ENCODE measurements at regions not wholly inside any gene's neighbourhood (a gene's known extent, or its start where the extent isn't known, plus 50 kb on each side); places are given as distances from the start of the nearest gene placed in this dataset.
"Not testable (repeated sequence)": the region's sequence is repeated elsewhere in the genome, so short reads cannot be mapped to it uniquely, and the experiment has no call there.

DNA sequence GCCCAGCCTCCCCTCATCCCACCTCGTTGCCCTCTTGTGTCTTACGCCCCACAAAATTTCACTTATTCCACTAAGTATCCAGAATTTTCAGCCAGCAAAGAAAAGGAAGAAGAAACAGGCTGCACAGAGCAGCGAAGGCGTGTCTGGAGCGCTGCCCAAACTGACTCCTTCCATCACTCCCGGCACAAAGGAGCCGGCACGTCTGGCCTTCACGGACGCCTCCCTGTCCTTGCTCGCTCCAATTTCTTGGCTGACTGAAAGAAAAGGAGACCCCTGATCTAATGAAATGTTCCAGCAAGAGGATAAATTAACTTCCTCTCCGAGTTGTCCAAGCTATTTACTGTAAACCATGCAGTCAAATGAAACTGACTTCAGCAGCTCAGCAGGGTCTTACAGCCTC, 152.3 kb upstream of the CDH4 start:
- ChIA-PET CTCF (no interaction called here), POLR2A (no interaction called here)
- Mint-ChIP-seq H3K9me3 (peaks cover 8 to 17% (median 16%) of the 10 kb centered on the region in 3 donors), H3K4me1 (peaks cover 0 to 4% (median 2%) of the 10 kb centered on the region in 3 donors), H3K27me3 (peaks cover 0 to 3% of the 10 kb centered on the region in 2 donors), H3K36me3 (peaks cover 3% of the 10 kb centered on the region), H3K27ac (no peak overlapping the region), H3K4me3 (no peak overlapping the region)
- WGBS (ENCODE audit: insufficient coverage), result 80% methylated on average over 10 of the region's 12 CpGs
- ATAC-seq (replicated peaks in 1 of 4) (no peak), DNase-seq (no peak)
- Histone ChIP-seq H3K9me3 (no peaks in the 10 kb centered on the region), H3K27ac (ENCODE audit: low read length) (no peak overlapping the region), H3K4me1 (ENCODE audit: control insufficient read depth in 1 of 2, extremely low read depth in 1 of 2, insufficient read depth in 2 of 2, low read length in 2 of 2) (no peaks in the 10 kb centered on the region), H3K27me3 (replicated peaks in 1 of 2; ENCODE audit: control insufficient read depth in 2 of 2, extremely low read depth in 1 of 2, insufficient read depth in 2 of 2, low read length in 1 of 2) (peaks cover 0 to 7% of the 10 kb centered on the region in 2 experiments), H3K4me3 (ENCODE audit: control insufficient read depth in 1 of 2, extremely low read depth in 1 of 2, low read length in 1 of 2) (no peak overlapping the region), H3K36me3 (ENCODE audit: control insufficient read depth in 2 of 2, extremely low read depth in 1 of 2, insufficient read depth in 1 of 2, low read length in 1 of 2) (no peaks in the 10 kb centered on the region)

- H3K9me3 Mint-ChIP-seq, result peaks cover 8 to 12% (median 12%) of the 10 kb centered on the region in 3 donors
- ChIA-PET POLR2A (no interaction called here), CTCF (no interaction called here)
- Histone ChIP-seq H3K4me3 (ENCODE audit: control insufficient read depth in 1 of 2, extremely low read depth in 1 of 2, low read length in 1 of 2) (no peak overlapping the region), H3K36me3 (ENCODE audit: control insufficient read depth in 2 of 2, extremely low read depth in 1 of 2, insufficient read depth in 1 of 2, low read length in 1 of 2) (no peaks in the 10 kb centered on the region), H3K27ac (ENCODE audit: low read length) (no peak overlapping the region), H3K9me3 (no peaks in the 10 kb centered on the region), H3K27me3 (replicated peaks in 1 of 2; ENCODE audit: control insufficient read depth in 2 of 2, extremely low read depth in 1 of 2, insufficient read depth in 2 of 2, low read length in 1 of 2) (peaks cover 0 to 11% of the 10 kb centered on the region in 2 experiments), H3K4me1 (ENCODE audit: control insufficient read depth in 1 of 2, extremely low read depth in 1 of 2, insufficient read depth in 2 of 2, low read length in 2 of 2) (no peaks in the 10 kb centered on the region)
- ATAC-seq (replicated peaks in 1 of 4), result no peak
- H3K4me3 Mint-ChIP-seq, result no peak overlapping the region
- peaks cover 0 to 4% (median 2%) of the 10 kb centered on the region in 3 donors for H3K4me1 Mint-ChIP-seq
- H3K27me3 Mint-ChIP-seq, result peaks cover 0 to 3% of the 10 kb centered on the region in 2 donors
- DNase-seq, result no peak
- 78% methylated on average over 4 of the region's 7 CpGs for WGBS (ENCODE audit: insufficient coverage)
- no peaks in the 10 kb centered on the region for H3K36me3 Mint-ChIP-seq
- H3K27ac Mint-ChIP-seq, result no peak overlapping the region
These were observed 151.6 kb upstream of the CDH4 start for GRCh38 chr20:61100489-61100888.

GRCh38 chr20:61101321-61101720, 150.7 kb upstream of the CDH4 start:
- H3K9me3 ChIP-seq; H3K36me3 ChIP-seq (ENCODE audit: control insufficient read depth in 2 of 2, extremely low read depth in 1 of 2, insufficient read depth in 1 of 2, low read length in 1 of 2); H3K27ac Mint-ChIP-seq; H3K4me3 ChIP-seq (ENCODE audit: control insufficient read depth in 1 of 2, extremely low read depth in 1 of 2, low read length in 1 of 2); H3K27me3 Mint-ChIP-seq; H3K4me1 Mint-ChIP-seq; H3K4me1 ChIP-seq (ENCODE audit: control insufficient read depth in 1 of 2, extremely low read depth in 1 of 2, insufficient read depth in 2 of 2, low read length in 2 of 2); POLR2A ChIA-PET; H3K27ac ChIP-seq (ENCODE audit: low read length); ATAC-seq (replicated peaks in 1 of 4); H3K4me3 Mint-ChIP-seq; H3K36me3 Mint-ChIP-seq; CTCF ChIA-PET; H3K9me3 Mint-ChIP-seq: not testable (repeated sequence)
- WGBS (ENCODE audit: insufficient coverage), result 42% methylated on average over 6 of the region's 8 CpGs
- DNase-seq, result peak in 2 of 35 experiments; percentile 2 to 10
- H3K27me3 ChIP-seq (replicated peaks in 1 of 2; ENCODE audit: control insufficient read depth in 2 of 2, extremely low read depth in 1 of 2, insufficient read depth in 2 of 2, low read length in 1 of 2), result peaks cover 0 to 19% of the 10 kb centered on the region in 2 experiments

DNA sequence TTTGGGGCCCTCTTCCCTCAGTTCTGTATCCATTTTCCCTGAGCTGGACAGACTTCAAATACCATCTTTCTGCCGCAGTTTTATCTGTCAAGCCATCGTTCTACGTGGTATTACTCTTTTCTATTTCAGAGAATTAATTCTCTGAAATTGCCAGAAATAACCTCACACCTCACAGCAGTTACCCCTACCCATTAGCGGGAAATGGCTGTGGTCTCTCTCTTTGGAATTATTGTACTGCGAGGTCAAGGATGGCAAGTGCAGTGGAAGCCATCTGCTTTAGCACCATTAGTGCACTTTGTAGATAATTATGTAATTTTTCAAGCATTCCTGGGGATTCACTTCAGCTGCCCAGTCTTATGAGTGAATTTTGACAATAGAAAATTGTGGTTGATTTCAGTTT, 147.8 kb upstream of the CDH4 start:
- Histone ChIP-seq H3K27me3 (replicated peaks in 1 of 2; ENCODE audit: control insufficient read depth in 2 of 2, extremely low read depth in 1 of 2, insufficient read depth in 2 of 2, low read length in 1 of 2) (peaks cover 0 to 22% of the 10 kb centered on the region in 2 experiments), H3K27ac (ENCODE audit: low read length) (no peak overlapping the region), H3K9me3 (no peaks in the 10 kb centered on the region), H3K4me3 (ENCODE audit: control insufficient read depth in 1 of 2, extremely low read depth in 1 of 2, low read length in 1 of 2) (no peak overlapping the region), H3K4me1 (ENCODE audit: control insufficient read depth in 1 of 2, extremely low read depth in 1 of 2, insufficient read depth in 2 of 2, low read length in 2 of 2) (no peaks in the 10 kb centered on the region), H3K36me3 (ENCODE audit: control insufficient read depth in 2 of 2, extremely low read depth in 1 of 2, insufficient read depth in 1 of 2, low read length in 1 of 2) (no peaks in the 10 kb centered on the region)
- DNase-seq, result no peak
- H3K4me3 Mint-ChIP-seq, result no peak overlapping the region
- H3K27me3 Mint-ChIP-seq, result peaks cover 0 to 3% of the 10 kb centered on the region in 2 donors
- no peak for ATAC-seq (replicated peaks in 1 of 4)
- ChIA-PET POLR2A (no interaction called here), CTCF (no interaction called here)
- no peak overlapping the region for H3K27ac Mint-ChIP-seq
- no peaks in the 10 kb centered on the region for H3K36me3 Mint-ChIP-seq
- H3K4me1 Mint-ChIP-seq, result peaks cover 0 to 4% (median 2%) of the 10 kb centered on the region in 3 donors
- WGBS (ENCODE audit: insufficient coverage), result 93% methylated on average over 2 of the region's 5 CpGs
- H3K9me3 Mint-ChIP-seq, result no peaks in the 10 kb centered on the region

DNA sequence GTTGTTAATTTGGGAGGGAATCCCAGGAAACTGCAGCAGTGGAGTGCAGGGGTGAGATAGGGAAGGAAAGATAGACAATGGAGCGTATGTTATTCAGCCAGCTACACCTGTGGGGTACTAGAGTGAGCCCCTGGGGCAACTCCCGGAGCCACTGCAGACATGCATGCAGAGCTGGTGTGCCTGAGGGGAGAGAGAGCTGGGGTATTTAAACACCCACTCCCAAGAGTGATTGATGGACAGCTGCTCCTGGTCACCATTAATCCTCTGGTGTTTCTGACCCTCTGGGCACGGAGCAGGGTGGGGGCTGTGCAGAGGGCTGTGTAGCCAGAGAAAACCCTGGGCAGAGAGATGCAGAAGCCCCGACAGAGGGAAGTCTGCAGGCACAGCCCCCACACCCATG, 146.7 kb upstream of the CDH4 start:
- no peaks in the 10 kb centered on the region for H3K36me3 ChIP-seq (ENCODE audit: control insufficient read depth in 2 of 2, extremely low read depth in 1 of 2, insufficient read depth in 1 of 2, low read length in 1 of 2)
- H3K27ac Mint-ChIP-seq, result no peak overlapping the region
- ATAC-seq (replicated peaks in 1 of 4) (no peak), DNase-seq (no peak)
- no peak overlapping the region for H3K4me3 Mint-ChIP-seq
- 20% methylated on average over 1 of the region's 4 CpGs for WGBS (ENCODE audit: insufficient coverage)
- H3K9me3 Mint-ChIP-seq, result no peaks in the 10 kb centered on the region
- H3K27me3 Mint-ChIP-seq, result peaks cover 0 to 3% of the 10 kb centered on the region in 2 donors
- ChIA-PET POLR2A (no interaction called here), CTCF (no interaction called here)
- no peak overlapping the region for H3K27ac ChIP-seq (ENCODE audit: low read length)
- no peak overlapping the region for H3K4me3 ChIP-seq (ENCODE audit: control insufficient read depth in 1 of 2, extremely low read depth in 1 of 2, low read length in 1 of 2)
- peaks cover 0 to 19% of the 10 kb centered on the region in 2 experiments for H3K27me3 ChIP-seq (replicated peaks in 1 of 2; ENCODE audit: control insufficient read depth in 2 of 2, extremely low read depth in 1 of 2, insufficient read depth in 2 of 2, low read length in 1 of 2)
- H3K9me3 ChIP-seq, result no peaks in the 10 kb centered on the region
- no peaks in the 10 kb centered on the region for H3K4me1 ChIP-seq (ENCODE audit: control insufficient read depth in 1 of 2, extremely low read depth in 1 of 2, insufficient read depth in 2 of 2, low read length in 2 of 2)
- no peaks in the 10 kb centered on the region for H3K36me3 Mint-ChIP-seq
- H3K4me1 Mint-ChIP-seq, result peaks cover 0 to 4% (median 2%) of the 10 kb centered on the region in 3 donors

DNA sequence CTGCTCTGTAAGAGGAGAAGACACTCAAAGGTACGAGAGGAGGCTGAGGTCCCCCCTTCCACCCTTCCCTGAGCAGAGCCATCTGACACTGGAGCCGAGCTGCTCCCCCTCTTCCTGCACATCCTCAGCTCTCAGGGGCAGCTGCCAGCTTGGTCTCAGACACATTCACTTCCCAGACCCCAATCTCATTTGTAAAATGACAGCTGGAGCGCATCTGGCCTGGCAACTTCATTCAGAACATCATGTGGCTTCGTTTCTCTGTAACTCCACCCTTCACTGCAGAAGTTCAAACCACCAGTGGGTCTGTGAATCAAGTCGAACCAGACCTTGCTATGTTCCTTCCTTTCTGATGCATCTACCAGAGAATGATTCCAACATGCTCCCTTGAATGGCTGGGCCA, 145.6 kb upstream of the CDH4 start:
- Histone ChIP-seq H3K36me3 (ENCODE audit: control insufficient read depth in 2 of 2, extremely low read depth in 1 of 2, insufficient read depth in 1 of 2, low read length in 1 of 2) (no peaks in the 10 kb centered on the region), H3K9me3 (no peaks in the 10 kb centered on the region), H3K4me3 (ENCODE audit: control insufficient read depth in 1 of 2, extremely low read depth in 1 of 2, low read length in 1 of 2) (no peak overlapping the region), H3K27me3 (replicated peaks in 1 of 2; ENCODE audit: control insufficient read depth in 2 of 2, extremely low read depth in 1 of 2, insufficient read depth in 2 of 2, low read length in 1 of 2) (peaks cover 0 to 19% of the 10 kb centered on the region in 2 experiments), H3K4me1 (ENCODE audit: control insufficient read depth in 1 of 2, extremely low read depth in 1 of 2, insufficient read depth in 2 of 2, low read length in 2 of 2) (no peaks in the 10 kb centered on the region), H3K27ac (ENCODE audit: low read length) (no peak overlapping the region)
- Mint-ChIP-seq H3K4me3 (no peak overlapping the region), H3K9me3 (no peaks in the 10 kb centered on the region), H3K27me3 (peaks cover 0 to 3% of the 10 kb centered on the region in 2 donors), H3K36me3 (no peaks in the 10 kb centered on the region), H3K4me1 (peaks cover 0 to 3% (median under 1%) of the 10 kb centered on the region in 3 donors), H3K27ac (no peak overlapping the region)
- ChIA-PET CTCF (no interaction called here), POLR2A (no interaction called here)
- DNase-seq (no peak), ATAC-seq (replicated peaks in 1 of 4) (no peak)
- WGBS (ENCODE audit: insufficient coverage), result 37% methylated on average over 4 of the region's 5 CpGs

GRCh38 chr20:61109221-61109805, 142.7 kb upstream of the CDH4 start:
- DNase-seq, result no peak
- no peak overlapping the region for H3K4me3 Mint-ChIP-seq
- H3K36me3 ChIP-seq (ENCODE audit: control insufficient read depth in 2 of 2, extremely low read depth in 1 of 2, insufficient read depth in 1 of 2, low read length in 1 of 2), result no peaks in the 10 kb centered on the region
- H3K27ac Mint-ChIP-seq, result no peak overlapping the region
- peaks cover 0 to 18% of the 10 kb centered on the region in 2 experiments for H3K27me3 ChIP-seq (replicated peaks in 1 of 2; ENCODE audit: control insufficient read depth in 2 of 2, extremely low read depth in 1 of 2, insufficient read depth in 2 of 2, low read length in 1 of 2)
- no peak for ATAC-seq (replicated peaks in 1 of 4)
- H3K4me1 ChIP-seq (ENCODE audit: control insufficient read depth in 1 of 2, extremely low read depth in 1 of 2, insufficient read depth in 2 of 2, low read length in 2 of 2), result no peaks in the 10 kb centered on the region
- H3K4me1 Mint-ChIP-seq, result no peaks in the 10 kb centered on the region
- CTCF ChIA-PET, result no interaction called here
- no peak overlapping the region for H3K27ac ChIP-seq (ENCODE audit: low read length)
- H3K36me3 Mint-ChIP-seq, result no peaks in the 10 kb centered on the region
- H3K27me3 Mint-ChIP-seq, result no peaks in the 10 kb centered on the region
- no peaks in the 10 kb centered on the region for H3K9me3 Mint-ChIP-seq
- no peak overlapping the region for H3K4me3 ChIP-seq (ENCODE audit: control insufficient read depth in 1 of 2, extremely low read depth in 1 of 2, low read length in 1 of 2)
- no peaks in the 10 kb centered on the region for H3K9me3 ChIP-seq
- POLR2A ChIA-PET, result no interaction called here
- 96% methylated on average over 16 of the region's 17 CpGs for WGBS (ENCODE audit: insufficient coverage)

All from T-cell (primary cell).